ENCODE measurements at regions not wholly inside any gene's neighbourhood (a gene's known extent, or its start where the extent isn't known, plus 50 kb on each side); places are given as distances from the start of the nearest gene placed in this dataset.

DNA sequence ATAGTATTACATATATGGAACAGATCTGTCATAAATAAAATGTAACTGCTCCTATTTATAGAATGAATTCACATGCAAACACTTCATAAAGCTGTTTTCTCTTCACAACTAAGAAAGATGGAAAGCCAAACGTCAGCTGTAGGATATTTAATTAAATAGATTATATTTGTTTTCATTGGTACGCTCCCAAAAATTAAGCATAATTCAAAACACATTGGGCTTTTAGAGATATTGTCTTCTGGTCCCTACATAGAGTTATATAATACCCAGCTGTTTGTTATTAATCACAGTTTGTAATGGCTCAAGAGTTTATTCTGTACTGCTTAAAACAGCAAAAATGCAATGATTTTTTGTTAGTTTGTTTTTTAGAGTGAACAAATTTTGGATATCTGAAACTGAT is 61.2 kb downstream of the MRPS30 start:
- TF ChIP-seq CTCF (IDR thresholded peaks at IDR 0.05; ENCODE audit: low read depth, low read length, poor library complexity, severe bottlenecking) (no peak), EZH2phosphoT487 (IDR thresholded peaks at IDR 0.05; ENCODE audit: borderline replicate concordance, low read length) (no peak)
